ENCODE measurements at regions not wholly inside any gene's neighbourhood (a gene's known extent, or its start where the extent isn't known, plus 50 kb on each side); places are given as distances from the start of the nearest gene placed in this dataset.

GRCh38 chr13:88601949-88602348 lies 930.8 kb downstream of the SLITRK5 start:
- DNase-seq (ENCODE audit: low spot score) = no peak

GRCh38 chr13:88602786-88603777 lies 931.9 kb downstream of the SLITRK5 start:
- no peak for DNase-seq (ENCODE audit: low spot score)

GRCh38 chr13:88617176-88617575 lies 946.0 kb downstream of the SLITRK5 start:
- no peak for DNase-seq (ENCODE audit: low spot score)

GRCh38 chr13:88622362-88622973 lies 951.3 kb downstream of the SLITRK5 start:
- DNase-seq (ENCODE audit: low spot score) = no peak

GRCh38 chr13:88623150-88623549 lies 952.0 kb downstream of the SLITRK5 start:
- no peak for DNase-seq (ENCODE audit: low spot score)

- no peak for DNase-seq (ENCODE audit: low spot score)
Measured at GRCh38 chr13:88627071-88627470, 955.9 kb downstream of the SLITRK5 start.

GRCh38 chr13:88628882-88629281 lies 957.7 kb downstream of the SLITRK5 start:
- no peak for DNase-seq (ENCODE audit: low spot score)

- no peak for DNase-seq (ENCODE audit: low spot score)
Measured at GRCh38 chr13:88637935-88638334, 966.8 kb downstream of the SLITRK5 start.

GRCh38 chr13:88643233-88643632 lies 972.1 kb downstream of the SLITRK5 start:
- no peak for DNase-seq (ENCODE audit: low spot score)

GRCh38 chr13:88648598-88649373 lies 977.6 kb downstream of the SLITRK5 start:
- DNase-seq (ENCODE audit: low spot score) = no peak

- DNase-seq (ENCODE audit: low spot score) = no peak
Measured at GRCh38 chr13:88649855-88650254, 978.7 kb downstream of the SLITRK5 start.

- no peak for DNase-seq (ENCODE audit: low spot score)
Measured at GRCh38 chr13:88651531-88651930, 980.4 kb downstream of the SLITRK5 start.

- no peak for DNase-seq (ENCODE audit: low spot score)
Measured at GRCh38 chr13:88656751-88657150, 985.6 kb downstream of the SLITRK5 start.

- no peak for DNase-seq (ENCODE audit: low spot score)
Measured at GRCh38 chr13:88670509-88670908, 999.3 kb downstream of the SLITRK5 start.

GRCh38 chr13:88674841-88675240 lies 1003.7 kb downstream of the SLITRK5 start:
- no peak for DNase-seq (ENCODE audit: low spot score)

GRCh38 chr13:88675347-88675996 lies 1004.3 kb downstream of the SLITRK5 start:
- DNase-seq (ENCODE audit: low spot score) = no peak

GRCh38 chr13:88676016-88676415 lies 1004.8 kb downstream of the SLITRK5 start:
- no peak for DNase-seq (ENCODE audit: low spot score)

- no peak for DNase-seq (ENCODE audit: low spot score)
Measured at GRCh38 chr13:88685459-88685858, 1014.3 kb downstream of the SLITRK5 start.

GRCh38 chr13:88701551-88701950 lies 1030.4 kb downstream of the SLITRK5 start:
- no peak for DNase-seq (ENCODE audit: low spot score)

- no peak for DNase-seq (ENCODE audit: low spot score)
Measured at GRCh38 chr13:88704600-88705275, 1033.6 kb downstream of the SLITRK5 start.

- DNase-seq (ENCODE audit: low spot score) = no peak
Measured at GRCh38 chr13:88707646-88708045, 1036.5 kb downstream of the SLITRK5 start.
